IPS DF 19.7 (cell line): ENCODE measurements at regions not wholly inside any gene's neighbourhood (a gene's known extent, or its start where the extent isn't known, plus 50 kb on each side); places are given as distances from the start of the nearest gene placed in this dataset.
A peak's percentile ranks its signal among the peaks of the same experiment; 100 is the strongest.
"Not testable (repeated sequence)": the region's sequence is repeated elsewhere in the genome, so short reads cannot be mapped to it uniquely, and the experiment has no call there.

Source experiments
- DNase-seq: peaks from one replicate; pipeline ENCODE4 v3.0.0-alpha.2; 2013; ENCODE audit warnings: low read depth, low spot score

DNA sequence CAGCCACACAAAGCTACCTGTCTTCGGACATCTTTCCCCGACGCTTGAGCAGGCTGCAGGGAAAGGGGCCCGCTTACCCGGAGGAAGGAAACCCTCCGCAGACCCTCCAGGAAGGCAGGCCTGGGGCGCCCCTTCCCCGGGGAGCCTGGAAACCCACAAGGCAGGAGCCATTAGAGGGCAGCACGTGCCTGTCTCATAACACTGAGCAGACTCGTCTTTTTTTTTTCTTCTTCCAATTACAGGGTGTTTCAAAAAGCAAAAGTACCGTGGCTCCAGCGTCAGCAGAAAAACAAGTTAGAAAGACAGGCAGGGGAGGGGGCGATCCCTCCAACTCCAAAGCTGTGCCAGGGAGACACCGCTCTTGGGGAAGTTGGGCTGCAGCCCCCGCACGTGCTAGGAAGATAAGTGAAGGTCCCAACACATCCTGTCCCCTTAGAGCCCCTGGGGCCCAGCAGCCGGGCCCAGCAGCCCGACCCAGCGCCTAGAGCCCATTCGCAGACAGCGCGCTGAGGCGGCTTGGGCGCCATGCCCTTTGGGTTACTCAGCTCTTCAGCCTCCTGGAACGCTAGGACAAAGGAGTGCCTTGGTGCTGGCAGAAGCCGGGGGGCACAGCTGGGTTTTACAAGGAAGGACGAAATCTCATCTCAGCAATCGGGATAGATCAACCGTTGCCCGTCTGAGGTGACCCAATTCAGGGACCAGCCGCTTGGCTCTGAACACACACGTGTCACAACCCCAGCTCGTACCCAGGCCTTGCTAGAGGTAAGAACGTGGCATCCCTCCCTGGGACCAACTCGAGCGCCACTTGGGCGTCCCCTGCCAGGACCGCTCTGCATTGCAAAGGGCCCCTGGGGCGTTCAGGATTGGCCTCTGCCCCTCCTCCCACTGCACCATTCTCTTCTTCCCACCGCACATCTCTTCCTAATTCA, 136.3 kb downstream of the LY86 start:
- DNase-seq, result peak; percentile 59

DNA sequence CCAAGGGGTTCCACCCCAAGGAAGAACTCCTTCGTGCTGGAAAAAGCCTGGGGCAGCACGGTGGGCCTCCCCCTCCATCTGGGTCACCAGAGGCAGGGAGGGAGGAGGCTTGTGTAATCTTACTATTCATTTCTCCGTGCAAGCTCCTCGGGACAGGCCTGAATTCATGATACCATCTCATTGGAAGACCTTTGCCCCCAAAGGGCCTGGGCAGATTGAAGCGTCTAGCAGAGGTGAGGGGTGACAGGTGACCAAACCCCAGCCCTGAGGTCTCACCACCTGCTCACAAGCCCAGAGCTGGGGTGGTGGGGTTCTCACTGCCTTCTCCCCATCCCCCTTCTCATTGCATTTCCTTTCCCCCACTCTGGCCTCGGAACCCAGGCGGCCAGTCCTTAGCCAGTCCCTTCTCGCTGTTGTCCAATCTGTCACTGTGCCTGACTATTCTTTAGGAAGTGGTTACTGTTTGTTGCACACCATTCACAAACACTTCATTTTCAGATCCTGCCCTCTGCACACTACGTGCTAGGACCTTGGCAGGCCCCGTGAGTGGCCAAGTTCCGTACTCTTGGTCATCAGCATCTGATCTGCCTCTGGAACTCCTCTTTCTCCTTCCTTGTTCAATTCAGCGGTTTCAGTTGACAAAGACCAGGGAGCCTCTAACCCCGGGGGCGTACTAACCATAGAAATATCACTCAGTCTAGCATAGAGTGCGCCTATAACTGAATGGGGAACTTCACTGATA, 137.1 kb downstream of the LY86 start:
- no peak for DNase-seq

DNA sequence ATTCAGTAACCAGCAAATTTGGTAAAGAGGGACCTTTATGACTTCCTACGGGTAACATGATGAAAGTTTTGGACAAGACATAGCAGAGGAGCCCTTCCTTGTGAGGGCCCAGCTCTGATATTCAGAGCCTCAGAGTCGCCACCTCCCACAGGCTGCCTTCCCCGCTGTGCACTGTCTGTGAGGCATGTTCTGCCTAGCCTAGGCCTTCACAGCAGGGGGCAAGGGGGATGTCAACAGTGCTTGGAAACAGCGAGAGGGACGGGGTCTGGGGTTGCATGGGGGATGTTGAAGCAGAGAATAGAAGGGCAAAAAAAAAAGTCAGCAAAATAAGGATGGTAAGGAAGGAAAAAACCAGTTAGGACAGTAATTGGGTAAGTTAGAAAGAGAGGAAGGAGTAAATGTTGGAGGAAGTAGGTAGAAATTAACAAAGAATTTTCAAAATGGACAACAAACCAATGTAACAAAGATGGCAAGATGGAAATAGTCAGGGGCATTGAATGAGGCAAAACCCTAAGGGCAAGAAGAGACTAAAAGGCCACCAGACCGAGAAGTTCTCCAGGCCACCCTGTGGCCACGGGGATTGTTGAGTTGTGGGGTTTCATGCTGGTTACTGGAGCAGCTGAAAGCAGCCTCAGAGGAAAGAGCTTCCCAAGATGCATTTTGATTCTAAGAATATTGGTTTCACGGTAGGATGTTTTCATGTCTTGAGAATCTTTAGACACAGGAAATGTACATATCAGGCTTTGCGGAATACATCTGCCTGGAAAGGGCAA, 139.8 kb downstream of the LY86 start:
- no peak for DNase-seq

DNA sequence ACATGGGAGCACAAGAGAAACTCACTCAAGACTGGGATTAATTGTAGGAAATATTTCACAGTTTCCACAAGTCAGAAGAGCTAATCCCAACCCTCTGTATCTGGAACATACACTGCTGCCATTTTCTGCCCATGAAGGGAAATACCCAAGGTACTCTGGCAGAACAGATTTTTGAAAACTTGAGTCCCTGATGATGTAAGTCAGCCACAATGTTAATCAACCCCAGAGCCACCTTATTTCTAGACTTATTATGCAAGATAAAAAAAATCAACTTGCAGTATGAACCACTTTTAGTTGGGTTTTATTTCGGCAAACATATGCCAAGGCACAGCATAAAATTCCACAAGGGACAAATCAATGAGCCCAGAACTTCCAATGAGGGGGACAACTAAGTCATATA, 141.5 kb downstream of the LY86 start:
- DNase-seq, result no peak

DNA sequence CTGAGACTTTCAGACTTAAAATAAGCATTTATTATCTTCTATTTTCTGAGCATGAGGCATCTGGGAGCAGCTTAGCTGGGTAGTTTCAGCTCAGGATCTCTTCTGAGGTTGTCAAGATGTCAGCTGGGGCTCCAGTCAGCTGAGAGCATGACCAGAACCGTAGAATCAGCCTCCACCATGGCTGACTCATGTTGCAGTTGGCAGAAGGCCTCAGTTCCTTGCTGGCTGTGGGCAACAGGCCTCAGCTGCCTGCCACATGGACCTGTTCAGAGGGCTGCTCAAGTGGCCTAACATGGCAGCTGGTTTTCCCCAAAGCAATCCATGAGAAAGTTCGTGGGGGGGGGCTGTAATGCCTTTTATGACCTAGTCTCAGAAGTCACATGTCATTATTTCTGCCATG, 142.3 kb downstream of the LY86 start:
- DNase-seq, result no peak

DNA sequence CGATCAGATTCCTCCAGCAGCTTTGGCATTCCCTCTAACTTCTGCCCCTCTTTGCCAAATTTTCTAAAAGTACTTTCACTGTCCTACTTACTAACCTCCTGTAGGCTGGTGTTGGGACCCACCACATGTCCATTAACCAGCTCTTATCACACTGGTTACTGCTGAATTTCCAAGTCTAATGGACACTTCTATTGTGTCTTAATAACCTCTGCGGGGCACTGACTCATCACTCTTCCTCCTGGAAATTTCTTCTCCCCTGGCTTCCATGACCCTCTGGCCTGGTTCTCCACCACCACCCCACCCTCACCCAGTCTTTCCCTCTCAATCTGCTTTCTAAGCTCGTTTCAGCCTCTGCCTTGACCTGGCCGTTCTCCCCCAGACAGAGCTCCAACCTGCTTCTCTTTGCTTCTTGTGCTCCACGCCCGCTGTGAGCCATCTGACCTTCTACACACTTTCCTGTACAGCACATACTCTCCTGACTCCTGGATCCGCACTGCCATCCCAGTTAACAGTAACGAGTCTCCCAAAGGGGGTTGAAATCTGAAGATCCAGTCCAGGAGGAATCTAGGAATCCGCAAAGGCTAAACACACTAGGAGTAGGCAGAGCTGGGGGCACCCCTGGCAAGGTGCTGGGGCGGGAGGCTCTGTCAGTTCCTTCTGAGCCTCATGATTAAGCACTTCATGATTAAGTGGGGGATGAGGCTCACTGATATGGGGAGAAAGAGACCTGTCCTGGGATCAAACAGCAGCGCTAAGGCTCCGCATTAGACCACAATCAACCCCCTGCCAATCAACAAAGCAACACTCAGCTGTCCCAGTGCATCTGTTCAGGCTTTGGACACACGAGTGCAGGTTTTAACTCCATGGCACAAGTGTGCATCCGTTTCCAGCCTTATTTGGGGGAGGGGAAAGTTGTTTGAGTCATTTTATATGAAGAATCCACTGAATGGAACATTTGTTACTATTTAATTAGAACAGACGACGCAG, 146.3 kb downstream of the LY86 start:
- no peak for DNase-seq

DNA sequence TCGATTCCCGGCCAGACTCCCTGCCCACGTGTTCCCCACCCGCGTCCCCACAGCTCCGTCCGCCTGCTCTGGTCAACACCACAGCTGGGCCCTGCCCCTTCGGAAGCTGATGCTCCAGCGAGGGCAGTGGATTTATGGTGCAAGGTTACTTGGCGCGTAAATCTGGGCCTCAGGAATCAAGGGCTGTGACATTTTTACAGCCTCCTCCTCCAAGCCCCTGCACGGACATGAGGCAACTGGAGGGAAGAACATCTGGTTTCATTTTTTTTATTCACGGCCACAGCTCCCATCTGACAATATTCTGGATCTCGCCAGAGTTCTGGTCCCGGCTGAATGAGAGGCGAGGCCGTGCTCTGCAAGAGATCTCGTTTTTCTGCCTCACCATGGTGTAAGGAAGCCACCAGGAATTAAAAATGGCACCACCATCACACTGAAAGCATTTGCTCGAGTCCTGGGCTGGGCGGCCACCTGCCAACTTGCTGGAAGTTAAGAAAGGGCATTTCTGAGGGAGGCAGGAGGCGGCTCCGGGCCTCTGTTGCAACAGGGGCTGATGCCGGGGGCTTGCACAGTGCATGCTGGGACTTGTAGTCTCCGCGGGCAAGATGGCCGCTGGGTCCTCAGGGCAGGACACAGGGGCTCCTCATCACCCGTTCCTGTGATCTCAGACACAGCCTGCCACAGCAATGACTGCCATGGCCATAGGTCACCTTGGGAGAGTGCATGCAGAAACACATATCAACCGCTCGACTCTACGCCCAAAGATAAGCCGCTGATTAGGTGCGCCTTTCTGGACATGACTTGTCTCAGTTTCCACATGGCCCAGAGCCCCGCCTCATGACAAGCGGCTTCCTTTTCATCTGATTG, 148.5 kb downstream of the LY86 start:
- DNase-seq, result no peak

DNA sequence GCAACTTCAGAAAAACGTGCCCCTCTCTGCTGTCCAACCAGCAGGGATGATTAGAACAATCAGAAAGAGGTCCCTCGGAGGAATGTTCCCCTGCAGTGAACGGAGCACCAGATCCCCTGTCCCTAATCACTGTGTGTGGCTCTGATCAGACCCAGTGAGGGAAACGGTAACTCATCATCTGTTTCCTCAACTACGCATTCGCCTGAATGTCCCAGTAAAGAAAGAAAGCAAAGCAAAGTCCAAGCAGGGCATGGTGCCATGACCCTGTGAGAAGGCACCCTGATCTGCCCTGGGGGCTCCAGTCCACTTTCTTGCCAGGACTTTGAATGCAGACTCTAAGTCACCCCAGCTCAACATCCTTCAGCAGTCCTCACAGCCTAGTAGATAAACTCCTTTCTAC, 149.2 kb downstream of the LY86 start:
- DNase-seq, result no peak

DNA sequence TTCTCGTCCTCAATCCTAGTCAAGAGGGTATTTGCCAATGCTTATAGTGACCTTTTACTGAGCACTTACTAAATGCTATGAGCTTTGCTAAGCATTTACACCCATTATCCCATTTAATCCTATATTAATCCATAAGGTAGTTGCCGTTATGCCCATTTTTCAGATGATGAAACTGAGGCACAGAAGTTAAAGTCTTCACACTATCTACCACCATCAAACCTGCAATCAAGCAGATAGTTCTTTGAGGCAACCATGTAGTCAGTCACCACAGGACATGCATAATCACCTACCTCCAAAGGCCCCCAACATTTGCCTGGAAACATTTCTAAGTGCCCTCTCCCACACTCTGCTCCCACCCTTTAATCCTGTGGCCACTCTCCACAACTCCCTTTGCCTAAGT, 149.6 kb downstream of the LY86 start:
- no peak for DNase-seq

DNA sequence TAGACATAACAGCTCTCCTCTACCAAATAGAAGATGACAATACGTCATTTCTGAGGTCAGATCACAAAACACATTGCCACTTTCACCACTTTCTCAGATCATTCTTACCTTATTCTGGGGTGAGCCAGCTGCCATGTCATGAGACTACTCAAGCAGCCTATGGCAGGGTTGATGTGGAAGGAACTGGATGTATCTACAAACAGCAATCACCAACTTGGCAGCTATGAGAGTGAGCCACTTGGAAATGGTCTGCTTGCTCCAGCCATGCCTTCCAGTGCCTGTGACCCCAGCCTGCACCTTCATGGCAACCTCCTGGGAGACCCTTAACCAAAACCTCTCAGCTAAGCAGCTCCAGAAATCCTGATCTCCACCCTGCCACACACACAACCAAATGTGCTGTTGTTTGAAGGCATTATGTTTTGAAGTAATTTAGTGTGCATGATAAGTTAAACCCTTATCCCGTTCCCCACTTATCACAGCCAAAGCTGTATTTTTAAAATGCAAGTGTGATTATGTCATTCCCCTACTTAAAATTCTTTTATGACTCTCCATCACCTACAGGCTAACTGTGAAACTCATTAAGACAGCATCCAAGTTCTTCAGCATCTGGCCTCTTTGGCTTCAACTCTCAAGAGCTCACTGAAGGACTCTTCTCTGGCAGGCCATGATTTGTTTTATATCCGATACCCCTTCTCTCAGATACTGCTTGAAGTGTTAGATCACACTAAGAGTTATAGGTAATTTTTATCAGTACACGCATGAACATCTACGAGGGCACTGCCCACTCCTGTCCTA, 150.6 kb downstream of the LY86 start:
- no peak for DNase-seq

DNA sequence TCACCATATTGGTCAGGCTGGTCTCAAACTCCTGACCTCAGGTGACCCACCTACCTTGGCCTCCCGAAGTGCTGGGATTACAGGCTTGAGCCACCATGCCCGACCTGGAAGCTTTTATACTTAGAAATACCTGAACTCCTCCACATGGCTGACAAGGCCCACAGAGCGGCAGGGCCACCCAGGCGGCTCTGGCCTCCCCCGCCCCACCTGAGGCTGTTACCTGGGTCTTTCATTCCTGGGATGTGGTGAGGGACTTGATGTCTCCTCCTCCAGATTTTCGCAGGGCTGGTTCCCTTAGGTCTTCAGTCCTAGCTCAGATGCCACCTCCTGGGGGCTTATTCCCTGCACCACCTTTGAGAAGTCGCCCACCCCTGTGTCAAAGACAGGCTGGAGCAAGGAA, 152.1 kb downstream of the LY86 start:
- no peak for DNase-seq

DNA sequence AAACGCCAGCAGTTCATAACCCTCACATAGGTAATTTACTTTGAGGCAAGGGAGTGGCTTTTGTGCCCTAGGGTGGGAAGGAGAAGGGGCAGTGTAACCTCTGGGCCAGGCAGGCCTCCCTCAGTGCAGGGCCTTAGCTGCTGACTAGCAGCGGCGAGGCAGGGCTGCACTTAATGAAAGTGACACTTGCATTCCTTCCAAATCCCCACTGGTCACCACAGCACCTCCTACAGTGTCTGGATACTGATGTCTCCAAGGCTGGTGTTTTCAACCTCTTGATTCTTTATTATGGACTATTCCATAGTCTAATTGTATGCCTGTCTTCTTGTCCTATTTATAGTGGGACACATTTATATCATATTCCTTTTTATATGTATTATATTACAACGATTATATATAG, 152.7 kb downstream of the LY86 start:
- DNase-seq, result no peak

DNA sequence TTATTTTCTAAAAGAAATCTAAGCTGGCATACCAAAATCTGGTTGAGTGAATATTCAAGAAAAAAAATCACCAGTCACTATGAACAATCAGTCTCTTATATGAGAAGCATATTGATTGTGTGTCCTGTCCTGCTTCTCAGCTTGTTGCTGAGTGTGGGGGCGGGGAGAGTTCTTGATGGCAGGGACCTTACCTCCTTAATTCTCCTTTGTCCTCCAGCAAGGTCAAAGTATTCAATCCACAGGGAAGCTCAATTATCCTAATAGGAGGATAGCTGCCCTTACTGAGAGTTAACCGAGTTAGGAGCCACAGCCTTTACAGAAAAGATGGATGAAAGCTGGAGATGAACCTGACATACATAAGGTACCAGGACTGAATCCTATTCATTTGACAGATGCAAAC, 154.0 kb downstream of the LY86 start:
- no peak for DNase-seq

DNA sequence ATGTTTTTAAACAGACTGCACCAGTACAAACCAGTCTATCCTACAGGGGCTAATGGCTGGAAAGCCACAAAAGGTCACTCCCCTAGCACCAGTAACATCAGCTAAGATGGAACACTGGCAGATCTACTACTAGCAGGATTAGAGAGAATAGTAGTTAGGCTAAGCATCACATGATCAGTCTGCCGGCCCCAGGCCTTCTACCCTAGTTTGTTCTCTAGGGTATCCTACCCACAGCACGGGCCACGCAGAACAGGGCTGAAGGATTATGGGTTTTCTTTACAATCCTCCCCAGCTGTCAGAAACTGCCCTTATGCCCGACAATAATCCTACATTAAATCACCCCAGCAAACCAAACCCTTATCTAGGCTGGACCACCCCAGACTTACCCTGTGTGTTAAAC, 156.0 kb downstream of the LY86 start:
- DNase-seq, result no peak

DNA sequence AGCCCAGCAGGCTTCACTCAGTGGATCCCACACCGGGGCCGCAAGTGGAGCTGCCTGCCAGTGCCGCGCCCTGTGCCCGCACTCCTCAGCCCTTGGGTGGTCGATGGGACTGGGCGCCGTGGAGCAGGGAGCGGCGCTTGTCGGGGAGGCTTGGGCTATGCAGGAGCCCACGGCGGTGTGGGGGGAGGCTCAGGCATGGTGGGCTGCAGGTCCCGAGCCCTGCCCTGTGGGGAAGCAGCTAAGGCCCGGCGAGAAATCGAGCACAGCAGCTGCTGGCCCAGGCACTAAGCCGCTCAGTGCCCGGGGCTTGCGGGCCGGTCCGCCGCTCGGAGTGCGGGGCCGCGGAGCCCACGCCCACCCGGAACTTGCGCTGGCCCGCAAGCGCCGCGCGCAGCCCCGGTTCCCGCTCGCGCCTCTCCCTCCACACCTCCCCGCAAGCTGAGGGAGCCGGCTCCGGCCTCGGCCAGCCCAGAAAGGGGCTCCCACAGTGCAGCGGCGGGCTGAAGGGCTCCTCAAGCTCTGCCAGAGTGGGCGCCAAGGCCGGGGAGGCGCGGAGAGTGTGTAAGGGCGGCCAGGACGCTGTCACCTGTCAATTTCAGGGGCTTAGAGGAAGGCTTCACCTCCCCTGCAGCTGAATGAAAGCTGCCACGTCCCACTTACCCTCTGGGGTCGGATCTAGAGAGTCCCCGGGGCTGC, 157.3 kb downstream of the LY86 start:
- not testable (repeated sequence) for DNase-seq

DNA sequence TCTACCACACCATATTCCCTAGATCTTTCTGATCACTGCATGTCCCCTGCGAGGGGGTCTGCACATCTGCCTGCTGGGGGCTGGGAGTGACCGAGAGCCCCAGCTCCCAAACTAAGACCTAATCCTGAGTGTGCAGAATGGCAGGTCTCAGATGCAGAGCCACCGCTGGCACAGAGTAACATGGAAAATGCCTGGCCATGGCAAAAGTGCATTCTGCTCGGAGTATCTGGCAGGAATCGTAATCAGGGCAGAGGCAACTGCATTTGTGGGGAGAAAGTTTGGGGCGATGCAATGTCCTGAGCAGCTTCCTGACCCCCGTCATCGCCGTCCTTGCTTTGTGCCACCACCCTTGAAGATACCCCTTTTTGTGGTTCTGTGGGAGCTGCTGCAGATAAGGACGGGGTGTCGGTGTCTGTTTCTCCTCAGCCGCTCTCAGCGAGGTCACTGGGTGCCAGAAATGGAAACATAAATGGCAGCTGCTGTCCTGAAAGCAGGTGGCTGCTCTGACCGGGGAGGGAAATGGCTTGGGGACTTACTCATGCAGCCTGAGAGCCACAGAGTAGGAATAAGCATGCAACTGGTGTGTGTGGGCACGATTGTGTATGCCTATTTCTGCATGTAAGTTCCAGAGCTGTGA, 157.9 kb downstream of the LY86 start:
- no peak for DNase-seq

DNA sequence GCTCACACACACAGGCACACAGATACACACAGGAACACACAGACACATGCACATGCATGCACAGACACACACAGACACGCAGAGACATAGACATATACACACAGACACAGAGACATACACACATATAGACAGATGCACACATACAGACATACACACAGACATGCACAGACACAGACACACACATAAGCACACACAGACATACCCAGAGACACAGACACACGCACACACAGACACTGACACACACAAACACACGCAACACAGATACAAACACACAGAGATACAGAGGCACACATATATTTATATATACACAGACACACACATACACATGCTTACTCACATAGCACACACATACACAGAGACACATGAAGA, 158.4 kb downstream of the LY86 start:
- no peak for DNase-seq

DNA sequence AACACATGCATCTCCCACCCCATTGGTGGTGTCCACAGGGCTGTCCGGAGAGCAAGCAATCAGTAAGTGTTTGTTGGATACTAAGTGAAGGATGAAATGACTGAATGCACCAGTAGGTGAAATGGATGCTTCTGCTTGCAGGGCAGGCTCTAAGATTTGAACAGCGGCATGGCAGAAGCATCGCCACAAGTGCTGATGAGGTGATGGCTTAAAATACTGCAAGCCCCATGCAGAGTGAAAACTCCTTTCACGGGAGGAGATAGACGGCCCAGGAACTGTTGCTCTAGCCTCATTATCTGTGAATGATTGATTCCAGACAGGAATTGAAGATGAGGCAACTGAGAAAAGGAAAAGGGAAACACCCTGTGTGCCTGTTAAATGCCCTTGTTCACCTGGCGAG, 158.9 kb downstream of the LY86 start:
- no peak for DNase-seq
